Nephron (organoid): ENCODE measurements at regions not wholly inside any gene's neighbourhood (a gene's known extent, or its start where the extent isn't known, plus 50 kb on each side); places are given as distances from the start of the nearest gene placed in this dataset.

Experiments
- H3K27ac Mint-ChIP-seq, 3 experiments: 2 replicates each; pipeline ENCODE4 v1.8.0; 2020; ENCODE audit warnings: mixed read lengths in 3 of 3, mild to moderate bottlenecking in 2 of 3, moderate library complexity in 1 of 3
- H3K27me3 Mint-ChIP-seq: 2 replicates; pipeline ENCODE4 v1.8.0; 2021; ENCODE audit warnings: low read depth, mild to moderate bottlenecking, moderate library complexity, mixed read lengths
- H3K36me3 Mint-ChIP-seq: 2 replicates; pipeline ENCODE4 v1.8.0; 2020; ENCODE audit warnings: low read depth, mixed read lengths
- H3K4me1 Mint-ChIP-seq: 2 replicates; pipeline ENCODE4 v1.8.0; 2020; ENCODE audit warnings: mixed read lengths
- H3K4me3 Mint-ChIP-seq, 3 experiments: 2 replicates each; pipeline ENCODE4 v1.8.0; 2020; ENCODE audit warnings: mild to moderate bottlenecking in 3 of 3, mixed read lengths in 3 of 3, moderate library complexity in 2 of 3
- H3K9me3 Mint-ChIP-seq: 2 replicates; pipeline ENCODE4 v1.8.0; 2020; ENCODE audit warnings: mixed read lengths
- TF ChIP-seq, protein P1 (sequence below), 3 experiments: fragments of 200-600 bp; sonication (generic); IDR thresholded peaks; one replicate each; pipeline ENCODE4 v1.5.0; 2021; ENCODE audit warnings: antibody characterized with exemption in 3 of 3; ENCODE audit not compliant: unreplicated experiment in 3 of 3

DNA sequence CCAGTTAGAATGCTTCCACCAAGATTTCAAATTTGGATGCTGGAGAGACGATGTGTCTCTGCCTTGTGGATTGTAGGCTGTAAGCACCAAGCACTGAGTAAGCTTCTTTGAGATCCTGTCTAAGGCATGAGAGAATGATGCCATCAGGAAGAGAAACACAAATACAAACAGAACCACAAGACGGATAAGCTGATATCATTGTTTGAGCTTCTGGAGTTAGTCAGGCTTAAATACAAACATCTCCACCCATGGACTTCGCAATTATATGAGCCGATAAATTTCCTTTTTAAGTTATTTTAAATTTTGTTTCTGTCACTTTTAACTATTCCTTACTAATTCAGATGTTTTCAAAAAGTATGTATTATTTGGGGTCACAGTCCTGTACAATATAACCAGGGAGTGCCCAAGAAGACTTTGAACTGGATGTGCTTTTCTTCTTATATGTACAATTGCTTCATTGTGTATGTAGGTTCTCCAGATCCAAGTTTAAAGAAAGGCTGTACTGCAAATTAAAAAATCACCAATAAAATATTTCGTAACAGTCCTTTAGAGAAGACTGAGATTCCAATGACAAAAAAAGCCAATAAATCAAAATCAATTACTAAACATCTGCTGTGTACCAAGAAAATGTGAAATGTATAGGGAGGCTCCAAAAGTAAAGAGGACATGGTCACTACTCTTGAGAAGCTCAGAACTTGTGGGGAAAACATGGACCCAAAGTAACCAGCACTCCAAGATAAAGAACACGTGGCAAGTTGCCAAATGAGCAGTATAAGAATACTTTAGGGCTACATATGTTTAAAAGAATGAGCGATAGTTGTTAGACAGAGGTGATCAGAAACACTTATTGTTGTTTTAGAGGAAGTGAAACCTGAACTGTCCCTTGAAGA is 274.1 kb downstream of the ADAMTS20 start:
- H3K27ac Mint-ChIP-seq, result peak overlapping the region; percentile 52 to 77 (median 76)
- H3K27me3 Mint-ChIP-seq, result no peaks in the 10 kb centered on the region
- no peak overlapping the region for H3K4me3 Mint-ChIP-seq
- TF ChIP-seq, protein P1, sequence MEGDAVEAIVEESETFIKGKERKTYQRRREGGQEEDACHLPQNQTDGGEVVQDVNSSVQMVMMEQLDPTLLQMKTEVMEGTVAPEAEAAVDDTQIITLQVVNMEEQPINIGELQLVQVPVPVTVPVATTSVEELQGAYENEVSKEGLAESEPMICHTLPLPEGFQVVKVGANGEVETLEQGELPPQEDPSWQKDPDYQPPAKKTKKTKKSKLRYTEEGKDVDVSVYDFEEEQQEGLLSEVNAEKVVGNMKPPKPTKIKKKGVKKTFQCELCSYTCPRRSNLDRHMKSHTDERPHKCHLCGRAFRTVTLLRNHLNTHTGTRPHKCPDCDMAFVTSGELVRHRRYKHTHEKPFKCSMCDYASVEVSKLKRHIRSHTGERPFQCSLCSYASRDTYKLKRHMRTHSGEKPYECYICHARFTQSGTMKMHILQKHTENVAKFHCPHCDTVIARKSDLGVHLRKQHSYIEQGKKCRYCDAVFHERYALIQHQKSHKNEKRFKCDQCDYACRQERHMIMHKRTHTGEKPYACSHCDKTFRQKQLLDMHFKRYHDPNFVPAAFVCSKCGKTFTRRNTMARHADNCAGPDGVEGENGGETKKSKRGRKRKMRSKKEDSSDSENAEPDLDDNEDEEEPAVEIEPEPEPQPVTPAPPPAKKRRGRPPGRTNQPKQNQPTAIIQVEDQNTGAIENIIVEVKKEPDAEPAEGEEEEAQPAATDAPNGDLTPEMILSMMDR (IDR thresholded peaks at IDR 0.05; ENCODE audit: unreplicated experiment in 3 of 3), result no peak
- H3K4me1 Mint-ChIP-seq, result peaks cover 46% of the 10 kb centered on the region
- no peaks in the 10 kb centered on the region for H3K36me3 Mint-ChIP-seq
- H3K9me3 Mint-ChIP-seq, result peaks cover 9% of the 10 kb centered on the region

DNA sequence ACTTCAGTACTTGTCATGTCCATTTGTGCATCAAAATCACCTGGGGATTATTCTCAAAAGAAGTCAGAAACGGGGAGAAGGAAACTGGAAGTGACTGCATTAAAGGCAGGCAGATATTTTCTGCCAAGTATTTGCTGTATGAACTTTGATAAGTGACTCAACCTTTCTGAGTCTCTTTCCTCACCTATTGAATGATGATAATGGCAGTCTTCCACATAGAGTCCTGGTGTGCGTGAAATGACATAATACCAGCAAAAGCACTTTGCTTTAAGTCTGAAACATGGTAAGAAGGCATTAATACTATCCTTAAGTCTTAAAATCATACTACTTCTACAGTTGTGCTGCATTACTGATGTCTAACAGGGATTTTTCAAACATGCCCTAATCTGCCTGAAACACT is 278.5 kb downstream of the ADAMTS20 start:
- peaks cover 37% of the 10 kb centered on the region for H3K4me1 Mint-ChIP-seq
- peaks cover 7% of the 10 kb centered on the region for H3K9me3 Mint-ChIP-seq
- TF ChIP-seq, protein P1 (IDR thresholded peaks at IDR 0.05; ENCODE audit: unreplicated experiment in 3 of 3), result no peak
- no peaks in the 10 kb centered on the region for H3K36me3 Mint-ChIP-seq
- H3K27ac Mint-ChIP-seq, result peak overlapping the region; percentile 69 to 92 (median 82)
- no peaks in the 10 kb centered on the region for H3K27me3 Mint-ChIP-seq
- no peak overlapping the region for H3K4me3 Mint-ChIP-seq

DNA sequence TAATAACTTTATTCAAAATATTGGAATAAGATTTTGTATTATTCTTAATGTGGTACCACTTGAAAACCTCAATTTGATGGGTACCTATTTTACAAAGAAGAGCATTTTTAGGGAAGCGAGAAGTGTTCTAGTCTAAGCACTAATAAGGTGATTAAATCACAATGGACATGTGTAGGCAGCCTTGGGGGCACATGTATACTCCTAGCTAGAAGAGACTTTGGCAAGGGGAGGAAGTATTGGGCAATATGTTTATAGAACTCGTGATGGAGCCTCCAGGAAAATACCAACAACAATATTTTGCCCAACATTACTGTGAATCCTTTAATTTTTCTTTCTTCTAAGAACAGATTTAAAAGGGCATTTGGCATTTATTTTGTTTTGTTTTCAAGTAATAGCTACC is 280.3 kb downstream of the ADAMTS20 start:
- Mint-ChIP-seq H3K9me3 (peaks cover 10% of the 10 kb centered on the region), H3K4me3 (no peak overlapping the region), H3K36me3 (no peaks in the 10 kb centered on the region), H3K27me3 (no peaks in the 10 kb centered on the region), H3K27ac (peak overlapping the region; percentile 92 to 98 (median 95)), H3K4me1 (peaks cover 37% of the 10 kb centered on the region)
- TF ChIP-seq, protein P1 (IDR thresholded peaks at IDR 0.05; ENCODE audit: unreplicated experiment in 3 of 3), result no peak

DNA sequence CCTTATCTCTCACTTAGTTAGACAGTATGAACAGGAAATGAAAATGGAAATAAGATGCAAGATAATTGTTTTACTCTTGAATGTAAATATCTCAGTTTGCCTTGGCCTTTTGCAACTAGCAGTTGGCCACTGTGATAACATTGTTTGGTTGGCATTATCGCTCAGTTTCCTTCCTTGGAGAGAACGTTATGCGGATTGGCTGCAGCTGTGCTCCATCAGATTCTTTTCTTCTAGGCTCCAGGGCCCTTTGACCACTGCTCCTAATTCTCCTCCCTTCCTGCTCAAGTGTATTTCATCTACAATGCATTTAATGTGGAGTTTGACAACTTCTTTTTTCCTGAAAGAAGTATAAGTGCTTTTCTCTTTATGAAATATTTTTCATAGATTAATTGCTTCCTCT is 284.2 kb downstream of the ADAMTS20 start:
- Mint-ChIP-seq H3K4me1 (peaks cover 30% of the 10 kb centered on the region), H3K36me3 (no peaks in the 10 kb centered on the region), H3K27me3 (no peaks in the 10 kb centered on the region), H3K27ac (peak overlapping the region; percentile 91 to 95 (median 94)), H3K9me3 (peaks cover 7% of the 10 kb centered on the region), H3K4me3 (no peak overlapping the region)
- TF ChIP-seq, protein P1 (IDR thresholded peaks at IDR 0.05; ENCODE audit: unreplicated experiment in 3 of 3), result no peak

DNA sequence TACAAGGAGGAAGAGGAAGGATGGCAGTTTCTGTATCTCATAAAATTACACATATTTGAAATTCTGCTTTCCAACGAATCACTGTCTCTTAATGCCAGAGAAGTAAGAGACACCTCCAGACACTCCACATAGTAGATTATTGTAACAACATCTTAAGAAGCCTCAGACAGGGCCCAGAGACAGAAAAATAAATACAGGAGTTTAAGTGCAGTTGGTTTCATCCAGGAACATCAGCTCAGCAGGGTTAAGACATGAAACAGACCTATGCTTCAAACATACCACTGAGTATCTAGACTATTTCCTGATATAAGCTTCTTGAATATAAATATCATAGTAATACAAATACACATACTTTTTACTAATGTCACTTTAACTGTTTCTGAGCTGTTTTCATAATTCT is 290.3 kb downstream of the ADAMTS20 start:
- Mint-ChIP-seq H3K9me3 (peaks cover 3% of the 10 kb centered on the region), H3K4me1 (peaks cover 5% of the 10 kb centered on the region), H3K4me3 (no peak overlapping the region), H3K27ac (peak overlapping the region in 1 of 3 experiments; percentile 71), H3K27me3 (no peaks in the 10 kb centered on the region), H3K36me3 (no peaks in the 10 kb centered on the region)
- TF ChIP-seq, protein P1 (IDR thresholded peaks at IDR 0.05; ENCODE audit: unreplicated experiment in 3 of 3), result no peak
